Mesendoderm (in vitro differentiated cells): ENCODE measurements at regions not wholly inside any gene's neighbourhood (a gene's known extent, or its start where the extent isn't known, plus 50 kb on each side); places are given as distances from the start of the nearest gene placed in this dataset.
"Not testable (repeated sequence)": the region's sequence is repeated elsewhere in the genome, so short reads cannot be mapped to it uniquely, and the experiment has no call there.

Source experiments
- DNase-seq: peaks from one replicate; pipeline ENCODE4 v3.0.0; 2013
- H2AK5ac ChIP-seq: 2 replicates; pipeline ENCODE4 v1.6.1; 2013; ENCODE audit warnings: low read length, inconsistent platforms
- H2BK120ac ChIP-seq: 2 replicates; pipeline ENCODE4 v1.6.1; 2013; ENCODE audit warnings: low read depth, mild to moderate bottlenecking, low read length, moderate library complexity, mixed read lengths
- H2BK15ac ChIP-seq: replicated peaks from 2 replicates; pipeline ENCODE4 v1.6.1; 2013; ENCODE audit warnings: low read depth, mild to moderate bottlenecking, moderate library complexity
- H2BK5ac ChIP-seq: 2 replicates; pipeline ENCODE4 v1.6.1; 2013; ENCODE audit warnings: low read length, inconsistent platforms
- H3K18ac ChIP-seq: 2 replicates; pipeline ENCODE4 v1.6.1; 2013; ENCODE audit warnings: mild to moderate bottlenecking, low read length, mixed read lengths
- H3K23ac ChIP-seq: one replicate; pipeline ENCODE4 v1.6.1; 2013; ENCODE audit warnings: low read length
- H3K27ac ChIP-seq: 2 replicates; pipeline ENCODE4 v1.5.1; 2013; ENCODE audit warnings: low read depth, mild to moderate bottlenecking, inconsistent platforms, low read length, moderate library complexity
- H3K27me3 ChIP-seq: 2 replicates; pipeline ENCODE4 v1.6.1; 2013; ENCODE audit warnings: low read length, control low read depth, mild to moderate bottlenecking, inconsistent platforms; ENCODE audit not compliant: insufficient read depth, poor library complexity
- H3K36me3 ChIP-seq: 2 replicates; pipeline ENCODE4 v1.6.1; 2013; ENCODE audit warnings: low read length, inconsistent platforms; ENCODE audit not compliant: control insufficient read depth, insufficient read depth
- H3K4ac ChIP-seq: one replicate; pipeline ENCODE4 v1.6.1; 2013; ENCODE audit warnings: low read depth, mild to moderate bottlenecking, low read length, moderate library complexity
- H3K4me1 ChIP-seq: 2 replicates; pipeline ENCODE4 v1.6.1; 2013; ENCODE audit warnings: low read depth, low read length, inconsistent platforms; ENCODE audit not compliant: control insufficient read depth
- H3K4me2 ChIP-seq: 2 replicates; pipeline ENCODE4 v1.6.1; 2013; ENCODE audit warnings: low read length
- H3K4me3 ChIP-seq: 2 replicates; pipeline ENCODE4 v1.5.1; 2013; ENCODE audit warnings: mild to moderate bottlenecking, low read length
- H3K56ac ChIP-seq: one replicate; pipeline ENCODE4 v1.6.1; 2013; ENCODE audit warnings: low read length
- H3K79me1 ChIP-seq: 2 replicates; pipeline ENCODE4 v1.6.1; 2013; ENCODE audit warnings: low read length, inconsistent platforms
- H3K79me2 ChIP-seq: 2 replicates; pipeline ENCODE4 v1.6.1; 2013; ENCODE audit warnings: mild to moderate bottlenecking, low read length; ENCODE audit not compliant: control insufficient read depth, insufficient read depth
- H3K9ac ChIP-seq: 2 replicates; pipeline ENCODE4 v1.6.1; 2013; ENCODE audit warnings: low read length, inconsistent platforms
- H4K5ac ChIP-seq: one replicate; pipeline ENCODE4 v1.6.1; 2013; ENCODE audit warnings: low read length
- H4K8ac ChIP-seq: one replicate; pipeline ENCODE4 v1.6.1; 2013; ENCODE audit warnings: low read depth, mild to moderate bottlenecking, control low read depth, low read length, moderate library complexity
- WGBS: extraction: QIAGEN DNeasy Blood & Tissue Kit; methylation state at CpG from one replicate; pipeline ENCODE4 v1.1.7; 2013; ENCODE audit warnings: low lambda C conversion rate, missing lambda C conversion rate; ENCODE audit not compliant: insufficient coverage; ENCODE audit errors: extremely low coverage; 5-methylcytosine and 5-hydroxymethylcytosine counted together

- H4K5ac ChIP-seq, H4K8ac ChIP-seq, H2AK5ac ChIP-seq, H3K9ac ChIP-seq, H3K4ac ChIP-seq, H3K27ac ChIP-seq, H2BK5ac ChIP-seq, H2BK120ac ChIP-seq, H3K4me3 ChIP-seq, H3K56ac ChIP-seq, H3K79me2 ChIP-seq, H3K4me1 ChIP-seq, H3K36me3 ChIP-seq, H3K23ac ChIP-seq, H3K4me2 ChIP-seq, DNase-seq, H3K27me3 ChIP-seq, H3K18ac ChIP-seq, H3K79me1 ChIP-seq, H2BK15ac ChIP-seq: not testable (repeated sequence)
- WGBS = no CpG with 5 or more reads among the region's 1 CpG
These were observed 68.9 kb downstream of the FOXD4L6 start for GRCh38 chr9:41059603-41060002.

GRCh38 chr9:41053666-41054363, 74.7 kb downstream of the FOXD4L6 start:
- not testable (repeated sequence) for H3K56ac ChIP-seq, H3K27ac ChIP-seq, H4K8ac ChIP-seq, H3K79me2 ChIP-seq, H2BK5ac ChIP-seq, H3K79me1 ChIP-seq, H2AK5ac ChIP-seq, H3K4me3 ChIP-seq, H3K4ac ChIP-seq, H3K4me2 ChIP-seq, H3K18ac ChIP-seq, H2BK15ac ChIP-seq, H4K5ac ChIP-seq, H3K9ac ChIP-seq, H3K36me3 ChIP-seq, DNase-seq, H3K27me3 ChIP-seq, H3K23ac ChIP-seq, H3K4me1 ChIP-seq, H2BK120ac ChIP-seq
- no CpG with 5 or more reads among the region's 4 CpGs for WGBS

- H2BK15ac ChIP-seq, H2BK5ac ChIP-seq, H3K4me1 ChIP-seq, H3K36me3 ChIP-seq, H2AK5ac ChIP-seq, H3K56ac ChIP-seq, H3K4me3 ChIP-seq, H4K5ac ChIP-seq, H2BK120ac ChIP-seq, H3K27me3 ChIP-seq, H3K4ac ChIP-seq, DNase-seq, H3K27ac ChIP-seq, H3K9ac ChIP-seq, H3K18ac ChIP-seq, H3K79me2 ChIP-seq, H3K4me2 ChIP-seq, H3K79me1 ChIP-seq, H4K8ac ChIP-seq, H3K23ac ChIP-seq: not testable (repeated sequence)
- WGBS = no CpG with 5 or more reads among the region's 2 CpGs
These were observed 79.8 kb downstream of the FOXD4L6 start for GRCh38 chr9:41048672-41049071.

GRCh38 chr9:41047792-41048191, 80.7 kb downstream of the FOXD4L6 start:
- not testable (repeated sequence) for H3K4ac ChIP-seq, H4K5ac ChIP-seq, H3K56ac ChIP-seq, H3K4me1 ChIP-seq, H3K36me3 ChIP-seq, H3K9ac ChIP-seq, H3K79me2 ChIP-seq, DNase-seq, H3K79me1 ChIP-seq, H3K4me2 ChIP-seq, H2AK5ac ChIP-seq, H3K18ac ChIP-seq, H2BK120ac ChIP-seq, H3K27ac ChIP-seq, H4K8ac ChIP-seq, H2BK5ac ChIP-seq, H3K23ac ChIP-seq, H3K27me3 ChIP-seq, H2BK15ac ChIP-seq, H3K4me3 ChIP-seq

- not testable (repeated sequence) for H3K4me2 ChIP-seq, H3K79me1 ChIP-seq, H3K9ac ChIP-seq, H3K79me2 ChIP-seq, H3K18ac ChIP-seq, H3K27ac ChIP-seq, H3K23ac ChIP-seq, H3K4me1 ChIP-seq, H3K56ac ChIP-seq, H3K4me3 ChIP-seq, H2BK15ac ChIP-seq, H4K5ac ChIP-seq, H2BK120ac ChIP-seq, H4K8ac ChIP-seq, H2BK5ac ChIP-seq, H2AK5ac ChIP-seq, DNase-seq, H3K36me3 ChIP-seq, H3K4ac ChIP-seq, H3K27me3 ChIP-seq
- WGBS = no CpG with 5 or more reads among the region's 2 CpGs
These were observed 83.6 kb downstream of the FOXD4L6 start for GRCh38 chr9:41044930-41045329.

- H3K4ac ChIP-seq, H3K18ac ChIP-seq, H3K4me2 ChIP-seq, H3K36me3 ChIP-seq, H3K56ac ChIP-seq, H2BK5ac ChIP-seq, H3K27ac ChIP-seq, H4K8ac ChIP-seq, H3K9ac ChIP-seq, H3K23ac ChIP-seq, H3K79me1 ChIP-seq, H3K4me3 ChIP-seq, H3K4me1 ChIP-seq, H3K27me3 ChIP-seq, H2AK5ac ChIP-seq, H3K79me2 ChIP-seq, H2BK15ac ChIP-seq, H4K5ac ChIP-seq, H2BK120ac ChIP-seq: not testable (repeated sequence)
- DNase-seq = peak; percentile 2
- WGBS = no CpG with 5 or more reads among the region's 1 CpG
These were observed 85.0 kb downstream of the FOXD4L6 start for GRCh38 chr9:41043433-41043832.
